Loucy (cell line): ENCODE measurements at regions not wholly inside any gene's neighbourhood (a gene's known extent, or its start where the extent isn't known, plus 50 kb on each side); places are given as distances from the start of the nearest gene placed in this dataset.

Experiments
- EZH2phosphoT487 ChIP-seq: fragments of 200-600 bp; IDR thresholded peaks from 2 replicates; pipeline ENCODE4 v1.6.1; 2018; ENCODE audit warnings: antibody characterized with exemption, mild to moderate bottlenecking, moderate library complexity, borderline replicate concordance
- TF ChIP-seq, protein P1 (sequence below): fragments of 200-600 bp; sonication (generic); conservative IDR thresholded peaks from 2 replicates; pipeline ENCODE4 v1.5.1; 2014; ENCODE audit warnings: mild to moderate bottlenecking, antibody characterized with exemption, low read length

DNA sequence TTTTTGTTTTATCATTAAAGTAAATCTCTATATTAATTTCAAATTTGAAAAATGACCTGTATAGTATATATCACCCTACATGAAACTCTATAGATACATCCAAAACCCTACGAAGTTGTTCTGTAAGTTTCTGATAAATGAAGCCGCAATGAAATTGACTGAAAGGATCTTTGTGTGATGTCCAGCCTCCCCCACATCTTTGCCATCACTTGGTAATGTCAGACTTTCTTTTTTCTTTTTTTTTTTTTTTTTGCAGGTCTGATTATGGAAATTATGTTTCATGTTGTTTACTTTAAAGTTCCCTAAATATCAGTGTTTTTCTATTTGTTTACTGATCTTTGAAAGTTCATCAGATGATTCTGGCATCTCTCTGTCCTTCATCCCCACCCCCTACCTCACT is 155.6 kb upstream of the CDH4 start:
- TF ChIP-seq, protein P1, sequence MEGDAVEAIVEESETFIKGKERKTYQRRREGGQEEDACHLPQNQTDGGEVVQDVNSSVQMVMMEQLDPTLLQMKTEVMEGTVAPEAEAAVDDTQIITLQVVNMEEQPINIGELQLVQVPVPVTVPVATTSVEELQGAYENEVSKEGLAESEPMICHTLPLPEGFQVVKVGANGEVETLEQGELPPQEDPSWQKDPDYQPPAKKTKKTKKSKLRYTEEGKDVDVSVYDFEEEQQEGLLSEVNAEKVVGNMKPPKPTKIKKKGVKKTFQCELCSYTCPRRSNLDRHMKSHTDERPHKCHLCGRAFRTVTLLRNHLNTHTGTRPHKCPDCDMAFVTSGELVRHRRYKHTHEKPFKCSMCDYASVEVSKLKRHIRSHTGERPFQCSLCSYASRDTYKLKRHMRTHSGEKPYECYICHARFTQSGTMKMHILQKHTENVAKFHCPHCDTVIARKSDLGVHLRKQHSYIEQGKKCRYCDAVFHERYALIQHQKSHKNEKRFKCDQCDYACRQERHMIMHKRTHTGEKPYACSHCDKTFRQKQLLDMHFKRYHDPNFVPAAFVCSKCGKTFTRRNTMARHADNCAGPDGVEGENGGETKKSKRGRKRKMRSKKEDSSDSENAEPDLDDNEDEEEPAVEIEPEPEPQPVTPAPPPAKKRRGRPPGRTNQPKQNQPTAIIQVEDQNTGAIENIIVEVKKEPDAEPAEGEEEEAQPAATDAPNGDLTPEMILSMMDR: no peak
- no peak for TF ChIP-seq EZH2phosphoT487
